SK-N-SH treated with all-trans-retinoic acid at 6 μM for 48 hours (cell line): ENCODE measurements at regions not wholly inside any gene's neighbourhood (a gene's known extent, or its start where the extent isn't known, plus 50 kb on each side); places are given as distances from the start of the nearest gene placed in this dataset.

Source experiments
- ARNTL ChIP-seq: fragments of 450-650 bp; formaldehyde crosslinking; IDR thresholded peaks from 2 replicates; pipeline ENCODE4 v1.5.0; 2020; ENCODE audit warnings: low read depth, mild to moderate bottlenecking, moderate library complexity, borderline replicate concordance
- BACH2 ChIP-seq: fragments of 250-450 bp; sonication (Bioruptor Pico); IDR thresholded peaks from 2 replicates; pipeline ENCODE4 v1.9.0; 2021; ENCODE audit warnings: mild to moderate bottlenecking, borderline replicate concordance
- OSR1 ChIP-seq: fragments of 250-450 bp; sonication (Bioruptor Pico); IDR thresholded peaks from 2 replicates; pipeline ENCODE4 v1.8.0; 2022; ENCODE audit warnings: moderate library complexity, mild to moderate bottlenecking, inconsistent platforms
- PATZ1 ChIP-seq: fragments of 250-450 bp; sonication (Bioruptor Pico); IDR thresholded peaks from 2 replicates; pipeline ENCODE4 v1.8.0; 2020; ENCODE audit warnings: mild to moderate bottlenecking, moderate library complexity, borderline replicate concordance
- ZFP3 ChIP-seq: fragments of 250-450 bp; sonication (Bioruptor Pico); IDR thresholded peaks from 2 replicates; pipeline ENCODE4 v1.5.0; 2020; ENCODE audit warnings: mild to moderate bottlenecking, moderate library complexity
- ZNF8 ChIP-seq: fragments of 450-650 bp; formaldehyde crosslinking; IDR thresholded peaks from 2 replicates; pipeline ENCODE4 v1.5.0; 2020; ENCODE audit warnings: mild to moderate bottlenecking, moderate library complexity
- TF ChIP-seq, protein P1 (sequence below): fragments of 250-450 bp; sonication (Bioruptor Pico); IDR thresholded peaks from 2 replicates; pipeline ENCODE4 v1.5.1; 2020; ENCODE audit warnings: low read depth, mild to moderate bottlenecking, moderate library complexity

DNA sequence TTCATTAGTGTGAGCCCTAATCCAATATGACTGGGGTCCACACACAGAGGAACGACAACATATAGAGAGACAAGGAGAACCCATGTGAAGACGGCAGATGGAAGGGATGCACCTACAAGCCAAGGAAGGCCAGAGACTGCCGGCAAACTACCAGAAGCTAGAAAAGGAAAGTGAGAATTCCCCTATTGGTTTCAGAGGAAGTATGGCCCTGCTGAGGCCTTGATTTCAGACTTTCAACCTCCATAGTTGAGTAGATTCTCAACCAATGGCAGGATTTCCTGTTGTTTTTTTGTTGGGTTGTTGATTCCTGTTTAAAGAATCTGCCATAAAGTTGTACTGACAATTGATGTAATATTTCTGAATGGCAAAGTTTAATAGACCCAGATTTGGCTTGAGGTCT, 241.5 kb downstream of the SATB2 start:
- TF ChIP-seq, protein P1, sequence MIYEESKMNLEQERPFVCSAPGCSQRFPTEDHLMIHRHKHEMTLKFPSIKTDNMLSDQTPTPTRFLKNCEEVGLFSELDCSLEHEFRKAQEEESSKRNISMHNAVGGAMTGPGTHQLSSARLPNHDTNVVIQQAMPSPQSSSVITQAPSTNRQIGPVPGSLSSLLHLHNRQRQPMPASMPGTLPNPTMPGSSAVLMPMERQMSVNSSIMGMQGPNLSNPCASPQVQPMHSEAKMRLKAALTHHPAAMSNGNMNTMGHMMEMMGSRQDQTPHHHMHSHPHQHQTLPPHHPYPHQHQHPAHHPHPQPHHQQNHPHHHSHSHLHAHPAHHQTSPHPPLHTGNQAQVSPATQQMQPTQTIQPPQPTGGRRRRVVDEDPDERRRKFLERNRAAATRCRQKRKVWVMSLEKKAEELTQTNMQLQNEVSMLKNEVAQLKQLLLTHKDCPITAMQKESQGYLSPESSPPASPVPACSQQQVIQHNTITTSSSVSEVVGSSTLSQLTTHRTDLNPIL (CRISPR knock-in tag) = no peak
- no peak for TF ChIP-seq OSR1 (CRISPR knock-in tag)
- no peak for TF ChIP-seq BACH2 (CRISPR knock-in tag)
- TF ChIP-seq ZNF8 (CRISPR knock-in tag) = no peak
- no peak for TF ChIP-seq ARNTL (CRISPR knock-in tag)
- no peak for TF ChIP-seq PATZ1
- TF ChIP-seq ZFP3 (CRISPR knock-in tag) = no peak
